ENCODE measurements at regions not wholly inside any gene's neighbourhood (a gene's known extent, or its start where the extent isn't known, plus 50 kb on each side); places are given as distances from the start of the nearest gene placed in this dataset.

DNA sequence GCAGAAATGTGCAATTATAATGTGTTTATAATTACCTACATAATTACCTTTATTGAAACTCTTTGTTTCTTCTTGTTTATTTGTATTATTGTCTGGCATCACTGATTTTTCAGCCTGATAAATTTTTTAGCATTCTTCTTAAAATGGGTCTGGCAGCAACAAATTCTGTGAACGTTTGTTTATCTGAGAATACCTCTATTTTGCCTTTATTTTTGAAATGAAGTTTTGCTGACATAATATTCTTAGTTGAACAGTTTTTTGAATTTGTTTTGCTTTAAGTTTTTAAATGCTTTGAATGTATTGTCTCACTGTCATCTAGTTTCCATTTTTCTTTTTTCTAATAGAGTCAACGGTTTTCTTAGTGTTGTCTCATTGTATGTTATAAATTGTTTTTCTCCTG, 1152.0 kb upstream of the CDH2 start:
- TF ChIP-seq, protein P1, sequence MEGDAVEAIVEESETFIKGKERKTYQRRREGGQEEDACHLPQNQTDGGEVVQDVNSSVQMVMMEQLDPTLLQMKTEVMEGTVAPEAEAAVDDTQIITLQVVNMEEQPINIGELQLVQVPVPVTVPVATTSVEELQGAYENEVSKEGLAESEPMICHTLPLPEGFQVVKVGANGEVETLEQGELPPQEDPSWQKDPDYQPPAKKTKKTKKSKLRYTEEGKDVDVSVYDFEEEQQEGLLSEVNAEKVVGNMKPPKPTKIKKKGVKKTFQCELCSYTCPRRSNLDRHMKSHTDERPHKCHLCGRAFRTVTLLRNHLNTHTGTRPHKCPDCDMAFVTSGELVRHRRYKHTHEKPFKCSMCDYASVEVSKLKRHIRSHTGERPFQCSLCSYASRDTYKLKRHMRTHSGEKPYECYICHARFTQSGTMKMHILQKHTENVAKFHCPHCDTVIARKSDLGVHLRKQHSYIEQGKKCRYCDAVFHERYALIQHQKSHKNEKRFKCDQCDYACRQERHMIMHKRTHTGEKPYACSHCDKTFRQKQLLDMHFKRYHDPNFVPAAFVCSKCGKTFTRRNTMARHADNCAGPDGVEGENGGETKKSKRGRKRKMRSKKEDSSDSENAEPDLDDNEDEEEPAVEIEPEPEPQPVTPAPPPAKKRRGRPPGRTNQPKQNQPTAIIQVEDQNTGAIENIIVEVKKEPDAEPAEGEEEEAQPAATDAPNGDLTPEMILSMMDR (IDR thresholded peaks at IDR 0.05), result no peak
- TF ChIP-seq EP300 (IDR thresholded peaks at IDR 0.05), result no peak
